ENCODE measurements at regions not wholly inside any gene's neighbourhood (a gene's known extent, or its start where the extent isn't known, plus 50 kb on each side); places are given as distances from the start of the nearest gene placed in this dataset.

GRCh38 chr20:43309266-43309665 is 119.6 kb upstream of the PTPRT start:
- no peak for TF ChIP-seq CTCF (IDR thresholded peaks at IDR 0.05)
- no peak for TF ChIP-seq POLR2A (IDR thresholded peaks at IDR 0.05)
- no peak for TF ChIP-seq POLR2AphosphoS5 (IDR thresholded peaks at IDR 0.05)
